Lower leg skin (tissue), 4 donors: ENCODE measurements at regions not wholly inside any gene's neighbourhood (a gene's known extent, or its start where the extent isn't known, plus 50 kb on each side); places are given as distances from the start of the nearest gene placed in this dataset.

Experiments used
- DNase-seq, 2 donors: peaks; one replicate each; pipeline ENCODE4 v3.0.0-alpha.2; 2019; ENCODE audit warnings: low spot score in 2 of 2
- H3K4me3 ChIP-seq: fragments of 200-600 bp; sonication (generic); 2 replicates; pipeline ENCODE4 v1.5.1; 2017; ENCODE audit warnings: mild to moderate bottlenecking, low read depth; ENCODE audit not compliant: poor library complexity, severe bottlenecking
- CTCF ChIP-seq, 3 donors: fragments of 450-650 bp; IDR thresholded peaks; one replicate each; pipeline ENCODE4 v1.5.1; 2016; ENCODE audit warnings: antibody characterized with exemption in 3 of 3, mild to moderate bottlenecking in 3 of 3, moderate library complexity in 2 of 3
- POLR2A ChIP-seq, 2 donors: fragments of 450-650 bp; IDR thresholded peaks; one replicate each; pipeline ENCODE4 v1.6.1; 2016 to 2017; ENCODE audit warnings: antibody characterized with exemption in 2 of 2, mild to moderate bottlenecking in 1 of 2, moderate library complexity in 1 of 2
- WGBS, 2 donors: methylation state at CpG; one replicate each; pipeline ENCODE4 v1.1.5; 2018; 5-methylcytosine and 5-hydroxymethylcytosine counted together
- intact Hi-C: fragments of 100-400 bp; cut with DNase I; formaldehyde crosslinking; loops from one replicate; pipeline ENCODE4 v1.15.0; 2023; ENCODE audit warnings: low total_unique reads

- no peak overlapping the region for H3K4me3 ChIP-seq
- intact Hi-C loops, result no loop called here
- DNase-seq, result no peak
- no peak for TF ChIP-seq CTCF (IDR thresholded peaks at IDR 0.05)
- no peak for TF ChIP-seq POLR2A (IDR thresholded peaks at IDR 0.05)
Measured at GRCh38 chr15:95215017-95215416, 983.7 kb downstream of the MCTP2 start.

GRCh38 chr15:95226835-95227234 lies 995.5 kb downstream of the MCTP2 start:
- no peak for TF ChIP-seq POLR2A (IDR thresholded peaks at IDR 0.05)
- TF ChIP-seq CTCF (IDR thresholded peaks at IDR 0.05), result no peak
- intact Hi-C loops, result no loop called here
- no peak overlapping the region for H3K4me3 ChIP-seq
- no peak for DNase-seq
- 41 to 52% methylated on average over 5 of the region's 5 CpGs for WGBS, 2 donors

- no peak for DNase-seq
- no peak for TF ChIP-seq CTCF (IDR thresholded peaks at IDR 0.05)
- TF ChIP-seq POLR2A (IDR thresholded peaks at IDR 0.05), result no peak
- WGBS, 2 donors, result 35 to 37% methylated on average over 3 of the region's 3 CpGs
- intact Hi-C loops, result no loop called here
- no peak overlapping the region for H3K4me3 ChIP-seq
Measured at GRCh38 chr15:95227235-95227634, 995.9 kb downstream of the MCTP2 start.

- no peak for DNase-seq
- TF ChIP-seq POLR2A (IDR thresholded peaks at IDR 0.05) (no peak), CTCF (IDR thresholded peaks at IDR 0.05) (no peak)
- no peak overlapping the region for H3K4me3 ChIP-seq
- intact Hi-C loops, result no loop called here
- 82 to 87% methylated on average over 3 of the region's 3 CpGs for WGBS, 2 donors
Measured at GRCh38 chr15:95228856-95229555, 997.6 kb downstream of the MCTP2 start.

- intact Hi-C loops, result no loop called here
- H3K4me3 ChIP-seq, result no peak overlapping the region
- WGBS, 2 donors, result 89 to 90% methylated on average over 1 of the region's 1 CpG
Measured at GRCh38 chr15:95235033-95235432, 1003.7 kb downstream of the MCTP2 start.

More at GRCh38 chr15:95235033-95235432, 1003.7 kb downstream of the MCTP2 start:
- TF ChIP-seq POLR2A (IDR thresholded peaks at IDR 0.05), result no peak
- no peak for TF ChIP-seq CTCF (IDR thresholded peaks at IDR 0.05)
- DNase-seq, result no peak
